HepG2 (cell line): ENCODE measurements at regions not wholly inside any gene's neighbourhood (a gene's known extent, or its start where the extent isn't known, plus 50 kb on each side); places are given as distances from the start of the nearest gene placed in this dataset.

Experiments
- ATAC-seq: fragments of 200-7000 bp; cut with Tn5 transposase; 3 replicates; pipeline ENCODE4 v1.9.1; 2020; ENCODE audit warnings: mild to moderate bottlenecking, moderate library complexity
- BruUV-seq: library from RNA; stranded (reverse); fragments of 400-500 nt; replicated peaks from 2 replicates; lab custom pipeline; 2021; lab: Mats Ljungman, UMichigan
- CTCF ChIA-PET: fragments of 300-600 bp; formaldehyde crosslinking; extraction: SDS; loops from one replicate; lab custom pipeline; 2021; ENCODE audit warnings: low total read pairs, inconsistent platforms, low intra/inter-chr PET ratio; lab: Yijun Ruan, JAX
- POLR2A ChIA-PET: fragments of 350-600 bp; sonication (Branson Sonifier 250); formaldehyde crosslinking; loops from one replicate; lab custom pipeline; 2020; ENCODE audit warnings: antibody characterized with exemption, inconsistent platforms; lab: Yijun Ruan, JAX
- DNase-seq: peaks from one replicate; pipeline ENCODE4 v3.0.0-alpha.2; 2015; ENCODE audit warnings: low spot score
- FAIRE-seq: peaks from 3 replicates; lab custom pipeline; 2011; peaks lifted over from hg19 to GRCh38; lab: Jason Lieb, UNC
- H2AFZ ChIP-seq: one replicate; pipeline ENCODE4 v1.6.1; 2011; ENCODE audit warnings: low read length, inconsistent platforms
- H3K27ac ChIP-seq: fragments of 300-600 bp; 3 replicates; pipeline ENCODE4 v1.8.0; 2011; ENCODE audit warnings: mixed run types, mild to moderate bottlenecking, mixed read lengths, low read length, inconsistent platforms; ENCODE audit not compliant: insufficient read depth; ENCODE audit errors: extremely low read length
- H3K27me3 ChIP-seq, 2 experiments: fragments of 200-600 bp in 1 of 2; 2 replicates in 1 of 2; 3 replicates in 1 of 2; pipeline versions ENCODE4 v1.6.0 to v1.8.0; 2011; ENCODE audit warnings: low read length in 2 of 2, mild to moderate bottlenecking in 2 of 2, moderate library complexity in 2 of 2, inconsistent platforms in 1 of 2; ENCODE audit not compliant: insufficient read depth in 2 of 2, control insufficient read depth in 1 of 2
- H3K36me3 ChIP-seq, 2 experiments: fragments of 200-600 bp in 1 of 2; replicated peaks in 1 of 2; 2 replicates in 1 of 2; 3 replicates in 1 of 2; pipeline versions ENCODE4 v1.5.1 to v1.8.0; 2011; ENCODE audit warnings: low read length in 2 of 2, inconsistent platforms in 1 of 2; ENCODE audit not compliant: insufficient read depth in 2 of 2, control insufficient read depth in 1 of 2
- H3K4me1 ChIP-seq: 2 replicates; pipeline ENCODE4 v1.5.1; 2012; ENCODE audit warnings: low read length, inconsistent platforms; ENCODE audit not compliant: insufficient read depth
- H3K4me2 ChIP-seq: 2 replicates; pipeline ENCODE4 v1.6.0; 2011; ENCODE audit warnings: low read depth, low read length, inconsistent platforms
- H3K4me3 ChIP-seq, 3 experiments: fragments of 200-600 bp in 1 of 3; sonication (generic), shearing (Covaris generic) in 1 of 3; replicated peaks in 1 of 3; 2 replicates each; pipeline ENCODE4 v1.5.1; 2011 to 2016; ENCODE audit warnings: low read length in 3 of 3, inconsistent platforms in 2 of 3, low read depth in 2 of 3, mild to moderate bottlenecking in 2 of 3, control low read depth in 1 of 3, mixed read lengths in 1 of 3; ENCODE audit not compliant: insufficient read depth in 1 of 3
- H3K79me2 ChIP-seq: one replicate; pipeline ENCODE4 v1.6.1; 2011; ENCODE audit warnings: low read length, inconsistent platforms; ENCODE audit not compliant: insufficient read depth
- H3K9ac ChIP-seq: 2 replicates; pipeline ENCODE4 v1.6.0; 2011; ENCODE audit warnings: mild to moderate bottlenecking, low read depth, low read length, inconsistent platforms; ENCODE audit not compliant: insufficient read depth
- H3K9me3 ChIP-seq: 2 replicates; pipeline ENCODE4 v1.5.1; 2012; ENCODE audit warnings: mild to moderate bottlenecking, low read length
- H4K20me1 ChIP-seq: 2 replicates; pipeline ENCODE4 v1.6.0; 2011; ENCODE audit warnings: inconsistent platforms, mild to moderate bottlenecking, low read length, moderate library complexity; ENCODE audit not compliant: insufficient read depth
- AHR ChIP-seq: IDR thresholded peaks from 2 replicates; pipeline ENCODE4 v1.6.1; 2018; ENCODE audit warnings: missing genetic modification reagents, missing compliant biosample characterization
- E2F2 ChIP-seq: sonication (generic); formaldehyde crosslinking; IDR thresholded peaks from 2 replicates; pipeline ENCODE4 v1.4.0; 2020; ENCODE audit warnings: missing genetic modification reagents, borderline replicate concordance
- GTF2F1 ChIP-seq: fragments of 150-350 bp; IDR thresholded peaks from 2 replicates; pipeline ENCODE4 v1.6.1; 2014; ENCODE audit warnings: low read length
- MLLT10 ChIP-seq: sonication (generic); formaldehyde crosslinking; IDR thresholded peaks from 2 replicates; pipeline ENCODE4 v1.4.0; 2020; ENCODE audit warnings: missing genetic modification reagents
- PAWR ChIP-seq: sonication (generic); formaldehyde crosslinking; IDR thresholded peaks from 2 replicates; pipeline ENCODE4 v1.4.0; 2020; ENCODE audit warnings: missing genetic modification reagents, mild to moderate bottlenecking, borderline replicate concordance
- PRDM15 ChIP-seq: sonication (generic); formaldehyde crosslinking; IDR thresholded peaks from 2 replicates; pipeline ENCODE4 v1.4.0; 2020; ENCODE audit warnings: missing genetic modification reagents
- SCMH1 ChIP-seq: sonication (generic); formaldehyde crosslinking; IDR thresholded peaks from 2 replicates; pipeline ENCODE4 v1.9.0; 2021; ENCODE audit warnings: missing genetic modification reagents, mild to moderate bottlenecking, borderline replicate concordance
- SIX4 ChIP-seq: sonication (generic); formaldehyde crosslinking; IDR thresholded peaks from 2 replicates; pipeline ENCODE4 v1.4.0; 2020; ENCODE audit warnings: missing genetic modification reagents
- ZBTB38 ChIP-seq: sonication (generic); formaldehyde crosslinking; IDR thresholded peaks from 2 replicates; pipeline ENCODE4 v1.5.1; 2020; ENCODE audit warnings: mild to moderate bottlenecking, missing genetic modification reagents
- ZFP1 ChIP-seq: IDR thresholded peaks from 2 replicates; pipeline ENCODE4 v1.6.1; 2016
- ZFP41 ChIP-seq: sonication (generic); formaldehyde crosslinking; IDR thresholded peaks from 2 replicates; pipeline ENCODE4 v1.4.0; 2020; ENCODE audit warnings: mild to moderate bottlenecking, missing genetic modification reagents, borderline replicate concordance
- ZNF510 ChIP-seq: sonication (generic); formaldehyde crosslinking; IDR thresholded peaks from 2 replicates; pipeline ENCODE4 v1.4.0; 2020; ENCODE audit warnings: low read depth, mild to moderate bottlenecking, missing genetic modification reagents
- ZNF572 ChIP-seq: sonication (generic); formaldehyde crosslinking; IDR thresholded peaks from 2 replicates; pipeline ENCODE4 v1.5.1; 2020; ENCODE audit warnings: mild to moderate bottlenecking, missing genetic modification reagents
- ZNF615 ChIP-seq: sonication (generic); formaldehyde crosslinking; IDR thresholded peaks from 2 replicates; pipeline ENCODE4 v1.5.0; 2020; ENCODE audit warnings: mild to moderate bottlenecking, missing genetic modification reagents, borderline replicate concordance
- ZNF616 ChIP-seq: sonication (generic); formaldehyde crosslinking; IDR thresholded peaks from 2 replicates; pipeline ENCODE4 v1.5.0; 2020; ENCODE audit warnings: low read depth, mild to moderate bottlenecking, missing genetic modification reagents
- ZNF670 ChIP-seq: sonication (generic); formaldehyde crosslinking; IDR thresholded peaks from 2 replicates; pipeline ENCODE4 v1.8.0; 2022; ENCODE audit warnings: mild to moderate bottlenecking, missing genetic modification reagents, borderline replicate concordance
- ZNF83 ChIP-seq: sonication (generic); formaldehyde crosslinking; IDR thresholded peaks from 2 replicates; pipeline ENCODE4 v1.4.0; 2020; ENCODE audit warnings: missing genetic modification reagents, mild to moderate bottlenecking, borderline replicate concordance
- WGBS: methylation state at CpG from one replicate; pipeline ENCODE4 v1.1.6; 2017; ENCODE audit warnings: low lambda C conversion rate; 5-methylcytosine and 5-hydroxymethylcytosine counted together
- in situ Hi-C: cut with HindIII; loops from 2 replicates; pipeline ENCODE4 v1.10.0; 2017; ENCODE audit warnings: low pct_unique_long_range_greater_than_20kb; ENCODE audit not compliant: extremely low pct_ligation_motif_present
- intact Hi-C: fragments of 100-400 bp; cut with micrococcal nuclease; formaldehyde crosslinking; loops from one replicate; pipeline ENCODE4 v1.10.0; 2022; ENCODE audit not compliant: unreplicated experiment
- TF ChIP-seq, protein P1 (sequence below): IDR thresholded peaks from 2 replicates; pipeline ENCODE4 v1.6.1; 2016; ENCODE audit warnings: control low read depth
- TF ChIP-seq, protein P2 (sequence below): sonication (generic); formaldehyde crosslinking; IDR thresholded peaks from 2 replicates; pipeline ENCODE4 v1.9.0; 2022; ENCODE audit warnings: missing genetic modification reagents, mild to moderate bottlenecking, borderline replicate concordance

DNA sequence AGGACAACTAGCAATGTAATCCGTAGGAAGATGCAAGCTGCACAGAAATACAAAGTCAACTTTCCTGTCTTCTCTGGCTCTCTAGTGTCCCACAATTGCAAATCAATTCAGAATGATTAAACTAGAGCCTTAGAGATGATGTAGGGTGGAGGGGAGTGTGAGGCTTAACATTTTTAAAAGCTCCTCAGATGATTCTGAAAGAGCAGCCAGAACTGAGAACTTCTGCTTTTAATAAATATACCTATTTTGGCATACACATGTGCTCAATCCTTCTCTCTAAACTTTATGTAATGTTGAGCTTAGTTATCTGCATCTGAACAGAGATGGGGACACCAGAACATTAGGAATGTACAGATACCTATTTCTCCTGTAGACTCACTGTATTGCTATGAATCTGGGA, 139.9 kb upstream of the APC start:
- no peak overlapping the region for H3K9ac ChIP-seq
- no peaks in the 10 kb centered on the region for H3K9me3 ChIP-seq
- CTCF ChIA-PET: no interaction called here
- H3K27ac ChIP-seq: no peak overlapping the region
- no peaks in the 10 kb centered on the region for H3K79me2 ChIP-seq
- intact Hi-C loops: no loop called here
- no peaks in the 10 kb centered on the region for H3K36me3 ChIP-seq
- no peaks in the 10 kb centered on the region; a peak in 2 of 5 replicates for H3K27me3 ChIP-seq
- WGBS: 0% methylated on average over 1 of the region's 1 CpG
- no peak for ATAC-seq
- POLR2A ChIA-PET: no interaction called here
- TF ChIP-seq SIX4 (CRISPR knock-in tag) (no peak), E2F2 (no peak), MLLT10 (no peak), PRDM15 (CRISPR knock-in tag) (no peak), ZNF616 (CRISPR knock-in tag) (no peak), PAWR (CRISPR knock-in tag) (no peak), GTF2F1 (no peak), ZNF615 (CRISPR knock-in tag) (no peak), ZFP41 (CRISPR knock-in tag) (no peak), ZNF83 (CRISPR knock-in tag) (no peak), ZFP1 (CRISPR knock-in tag) (no peak), SCMH1 (no peak), ZBTB38 (no peak), ZNF510 (CRISPR knock-in tag) (no peak), ZNF670 (CRISPR knock-in tag) (no peak), ZNF572 (CRISPR knock-in tag) (no peak), AHR (CRISPR knock-in tag) (no peak)
- TF ChIP-seq, protein P1, sequence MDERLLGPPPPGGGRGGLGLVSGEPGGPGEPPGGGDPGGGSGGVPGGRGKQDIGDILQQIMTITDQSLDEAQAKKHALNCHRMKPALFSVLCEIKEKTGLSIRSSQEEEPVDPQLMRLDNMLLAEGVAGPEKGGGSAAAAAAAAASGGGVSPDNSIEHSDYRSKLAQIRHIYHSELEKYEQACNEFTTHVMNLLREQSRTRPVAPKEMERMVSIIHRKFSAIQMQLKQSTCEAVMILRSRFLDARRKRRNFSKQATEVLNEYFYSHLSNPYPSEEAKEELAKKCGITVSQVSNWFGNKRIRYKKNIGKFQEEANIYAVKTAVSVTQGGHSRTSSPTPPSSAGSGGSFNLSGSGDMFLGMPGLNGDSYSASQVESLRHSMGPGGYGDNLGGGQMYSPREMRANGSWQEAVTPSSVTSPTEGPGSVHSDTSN (CRISPR knock-in tag): no peak
- TF ChIP-seq, protein P2, sequence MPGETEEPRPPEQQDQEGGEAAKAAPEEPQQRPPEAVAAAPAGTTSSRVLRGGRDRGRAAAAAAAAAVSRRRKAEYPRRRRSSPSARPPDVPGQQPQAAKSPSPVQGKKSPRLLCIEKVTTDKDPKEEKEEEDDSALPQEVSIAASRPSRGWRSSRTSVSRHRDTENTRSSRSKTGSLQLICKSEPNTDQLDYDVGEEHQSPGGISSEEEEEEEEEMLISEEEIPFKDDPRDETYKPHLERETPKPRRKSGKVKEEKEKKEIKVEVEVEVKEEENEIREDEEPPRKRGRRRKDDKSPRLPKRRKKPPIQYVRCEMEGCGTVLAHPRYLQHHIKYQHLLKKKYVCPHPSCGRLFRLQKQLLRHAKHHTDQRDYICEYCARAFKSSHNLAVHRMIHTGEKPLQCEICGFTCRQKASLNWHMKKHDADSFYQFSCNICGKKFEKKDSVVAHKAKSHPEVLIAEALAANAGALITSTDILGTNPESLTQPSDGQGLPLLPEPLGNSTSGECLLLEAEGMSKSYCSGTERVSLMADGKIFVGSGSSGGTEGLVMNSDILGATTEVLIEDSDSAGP (CRISPR knock-in tag): no peak
- TF ChIP-seq, all 625 proteins: peak for 0
- DNase-seq (no peak), FAIRE-seq (no peak)
- Histone ChIP-seq H2AFZ (no peak overlapping the region), H3K4me3 (no peak overlapping the region), H3K4me1 (no peaks in the 10 kb centered on the region), H3K4me2 (no peak overlapping the region), H4K20me1 (no peaks in the 10 kb centered on the region)
- BruUV-seq: no TSS peak
- in situ Hi-C loops: no loop called here
